SK-N-SH (cell line): ENCODE measurements at regions not wholly inside any gene's neighbourhood (a gene's known extent, or its start where the extent isn't known, plus 50 kb on each side); places are given as distances from the start of the nearest gene placed in this dataset.

Experiments
- CTCF ChIP-seq: fragments of 200-600 bp; sonication (generic); IDR thresholded peaks from 2 replicates; pipeline ENCODE4 v1.6.1; 2017; ENCODE audit warnings: antibody characterized with exemption, mild to moderate bottlenecking, moderate library complexity
- MAX ChIP-seq: IDR thresholded peaks from 2 replicates; pipeline ENCODE4 v1.4.0; 2012; ENCODE audit warnings: low read depth
- POLR2AphosphoS5 ChIP-seq: IDR thresholded peaks from 2 replicates; pipeline ENCODE4 v1.6.1; 2012; ENCODE audit warnings: low read depth, low read length
- SMC3 ChIP-seq: IDR thresholded peaks from 2 replicates; pipeline ENCODE4 v1.6.1; 2012; ENCODE audit warnings: low read depth, low read length, improper control_type of control experiment

GRCh38 chr6:27810768-27811450 is 101.3 kb downstream of the OR2B2 start:
- TF ChIP-seq MAX (no peak), CTCF (no peak), SMC3 (no peak), POLR2AphosphoS5 (no peak; the same call in 1 of the 2 replicates)
